ENCODE measurements at regions not wholly inside any gene's neighbourhood (a gene's known extent, or its start where the extent isn't known, plus 50 kb on each side); places are given as distances from the start of the nearest gene placed in this dataset.

GRCh38 chr2:415986-416610 lies 128.2 kb upstream of the ALKAL2 start:
- intact Hi-C loops (cut with micrococcal nuclease; ENCODE audit: unreplicated experiment): no loop called here
- no TSS peak for BruUV-seq (replicated peaks)
- TF ChIP-seq ZNF24 (IDR thresholded peaks at IDR 0.05) (no peak), MYB (IDR thresholded peaks at IDR 0.05; ENCODE audit: borderline replicate concordance, low read depth, low read length) (no peak), ATF3 (IDR thresholded peaks at IDR 0.05; ENCODE audit: borderline replicate concordance, extremely low read depth, low read depth, low read length) (no peak), PAX8 (IDR thresholded peaks at IDR 0.05) (no peak), ZBTB11 (CRISPR knock-in tag; IDR thresholded peaks at IDR 0.05) (no peak), CTCF (IDR thresholded peaks at IDR 0.05 in 2 of 3, conservative IDR thresholded peaks at IDR 0.05 in 1 of 3; ENCODE audit: control insufficient read depth in 2 of 3, extremely low read depth in 1 of 3, insufficient read depth in 1 of 3, low read depth in 3 of 3, low read length in 3 of 3) (no peak), FOS (IDR thresholded peaks at IDR 0.05; ENCODE audit: borderline replicate concordance, extremely low read depth, insufficient read length) (no peak), E2F4 (IDR thresholded peaks at IDR 0.05; ENCODE audit: low read depth, low read length) (no peak), NR2C1 (IDR thresholded peaks at IDR 0.05) (no peak), USF2 (IDR thresholded peaks at IDR 0.05; ENCODE audit: borderline replicate concordance, low read depth, low read length) (no peak), BRCA1 (IDR thresholded peaks at IDR 0.05; ENCODE audit: low read depth, low read length) (no peak), REST (IDR thresholded peaks at IDR 0.05; ENCODE audit: low read depth, low read length) (no peak)
- CTCF ChIA-PET: no interaction called here
- Histone ChIP-seq H3K9me3 (replicated peaks; ENCODE audit: control insufficient read depth, insufficient read depth, low read length) (no peaks in the 10 kb centered on the region), H3K27me3 (replicated peaks in 1 of 2; ENCODE audit: control insufficient read depth in 2 of 2, insufficient read depth in 2 of 2, low read length in 1 of 2) (no peaks in the 10 kb centered on the region), H3K79me2 (ENCODE audit: control insufficient read depth, insufficient read depth, low read length) (no peaks in the 10 kb centered on the region), H3K4me3 (no peak overlapping the region), H2AFZ (ENCODE audit: control insufficient read depth, low read depth, low read length) (no peak overlapping the region), H3K9ac (ENCODE audit: control insufficient read depth, insufficient read depth, low read length) (no peak overlapping the region), H3K27ac (ENCODE audit: control insufficient read depth, insufficient read depth) (no peak overlapping the region), H3K36me3 (ENCODE audit: control insufficient read depth in 2 of 2, insufficient read depth in 2 of 2, low read length in 1 of 2) (no peaks in the 10 kb centered on the region), H3K4me2 (ENCODE audit: control insufficient read depth, insufficient read depth) (no peak overlapping the region), H4K20me1 (ENCODE audit: control insufficient read depth, insufficient read depth) (no peaks in the 10 kb centered on the region), H3K4me1 (ENCODE audit: control insufficient read depth, insufficient read depth, low read length) (no peaks in the 10 kb centered on the region)
- 53% methylated on average over 12 of the region's 12 CpGs for WGBS (ENCODE audit: insufficient coverage, insufficient replicate concordance, low lambda C conversion rate, missing lambda C conversion rate)
- in situ Hi-C loops (cut with MboI): no loop called here
- ATAC-seq (no peak), FAIRE-seq (no peak), DNase-seq (ENCODE audit: low read depth, low spot score) (no peak)
- POLR2A ChIA-PET: no interaction called here
- RAD21 ChIA-PET (ENCODE audit: unreplicated experiment): no interaction called here
- SMC1A ChIA-PET (ENCODE audit: uncharacterized antibody, unreplicated experiment): no interaction called here

Data from GM12878 (cell line).